ENCODE measurements at regions not wholly inside any gene's neighbourhood (a gene's known extent, or its start where the extent isn't known, plus 50 kb on each side); places are given as distances from the start of the nearest gene placed in this dataset.

DNA sequence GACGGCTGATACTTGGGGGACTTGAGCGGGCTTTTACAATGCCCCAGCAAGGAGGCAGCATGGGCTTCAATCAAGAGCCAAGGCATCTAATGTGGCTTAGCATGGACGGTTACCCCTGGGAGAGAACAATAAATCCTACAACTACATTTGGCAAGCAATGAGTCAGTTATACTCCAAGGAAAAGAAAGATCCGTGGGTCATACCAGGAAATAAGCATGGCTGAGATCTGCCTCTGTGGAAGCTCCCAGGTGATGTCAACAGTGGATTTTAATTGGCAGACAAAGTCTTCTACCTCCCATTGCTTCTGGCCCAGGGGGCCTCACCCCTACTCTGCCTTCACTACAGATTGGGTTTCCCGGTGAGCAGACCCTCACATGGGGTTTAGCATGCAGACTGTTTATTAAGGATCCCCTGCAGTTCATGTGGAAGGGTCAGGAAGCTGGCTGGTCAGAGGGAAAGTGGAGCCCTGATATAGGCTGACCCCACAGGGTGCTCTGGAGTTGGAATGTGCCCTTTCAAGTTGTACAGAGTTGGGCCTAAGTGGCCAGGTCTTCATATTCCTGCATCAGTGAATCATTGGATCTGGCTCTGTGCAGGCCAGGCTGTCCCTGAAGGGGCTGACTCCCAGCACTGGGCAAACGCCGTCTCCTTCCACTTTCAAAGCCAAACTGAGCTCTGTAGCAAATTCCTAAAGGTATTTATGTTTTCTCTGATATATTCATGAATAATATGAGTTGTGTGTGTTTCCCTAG lies 91.3 kb upstream of the GGTLC1 start:
- TF ChIP-seq, protein P1, sequence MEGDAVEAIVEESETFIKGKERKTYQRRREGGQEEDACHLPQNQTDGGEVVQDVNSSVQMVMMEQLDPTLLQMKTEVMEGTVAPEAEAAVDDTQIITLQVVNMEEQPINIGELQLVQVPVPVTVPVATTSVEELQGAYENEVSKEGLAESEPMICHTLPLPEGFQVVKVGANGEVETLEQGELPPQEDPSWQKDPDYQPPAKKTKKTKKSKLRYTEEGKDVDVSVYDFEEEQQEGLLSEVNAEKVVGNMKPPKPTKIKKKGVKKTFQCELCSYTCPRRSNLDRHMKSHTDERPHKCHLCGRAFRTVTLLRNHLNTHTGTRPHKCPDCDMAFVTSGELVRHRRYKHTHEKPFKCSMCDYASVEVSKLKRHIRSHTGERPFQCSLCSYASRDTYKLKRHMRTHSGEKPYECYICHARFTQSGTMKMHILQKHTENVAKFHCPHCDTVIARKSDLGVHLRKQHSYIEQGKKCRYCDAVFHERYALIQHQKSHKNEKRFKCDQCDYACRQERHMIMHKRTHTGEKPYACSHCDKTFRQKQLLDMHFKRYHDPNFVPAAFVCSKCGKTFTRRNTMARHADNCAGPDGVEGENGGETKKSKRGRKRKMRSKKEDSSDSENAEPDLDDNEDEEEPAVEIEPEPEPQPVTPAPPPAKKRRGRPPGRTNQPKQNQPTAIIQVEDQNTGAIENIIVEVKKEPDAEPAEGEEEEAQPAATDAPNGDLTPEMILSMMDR (IDR thresholded peaks at IDR 0.05) = no peak
- no peak for TF ChIP-seq POLR2A (IDR thresholded peaks at IDR 0.05)
